Osteoblast (primary cell): ENCODE measurements at regions not wholly inside any gene's neighbourhood (a gene's known extent, or its start where the extent isn't known, plus 50 kb on each side); places are given as distances from the start of the nearest gene placed in this dataset.

Source experiments
- DNase-seq: peaks from one replicate; pipeline ENCODE4 v3.0.0; 2011; ENCODE audit warnings: low spot score, mixed read lengths; ENCODE audit not compliant: insufficient read length; ENCODE audit errors: missing footprints
- H2AFZ ChIP-seq: 2 replicates; pipeline ENCODE4 v1.6.0; 2011; ENCODE audit warnings: mild to moderate bottlenecking, low read length
- H3K27ac ChIP-seq: 2 replicates; pipeline ENCODE4 v1.5.1; 2011; ENCODE audit warnings: mild to moderate bottlenecking, low read depth, low read length, moderate library complexity
- H3K27me3 ChIP-seq: 2 replicates; pipeline ENCODE4 v1.6.0; 2012; ENCODE audit warnings: mild to moderate bottlenecking, control low read depth, inconsistent platforms, low read length, moderate library complexity; ENCODE audit not compliant: insufficient read depth
- H3K36me3 ChIP-seq: 2 replicates; pipeline ENCODE4 v1.5.1; 2011; ENCODE audit warnings: mild to moderate bottlenecking, low read length, control low read depth, moderate library complexity; ENCODE audit not compliant: insufficient read depth
- H3K4me1 ChIP-seq: 2 replicates; pipeline ENCODE4 v1.5.1; 2011; ENCODE audit warnings: mild to moderate bottlenecking, low read length, control low read depth, moderate library complexity; ENCODE audit not compliant: insufficient read depth
- H3K4me2 ChIP-seq: 2 replicates; pipeline ENCODE4 v1.6.0; 2011; ENCODE audit warnings: mild to moderate bottlenecking, low read length; ENCODE audit not compliant: insufficient read depth
- H3K4me3 ChIP-seq: fragments of 200-600 bp; sonication (generic); 3 replicates; pipeline ENCODE4 v1.5.1; 2012; ENCODE audit warnings: mild to moderate bottlenecking, low read length, inconsistent platforms; ENCODE audit not compliant: insufficient read depth
- H3K79me2 ChIP-seq: 2 replicates; pipeline ENCODE4 v1.6.0; 2012; ENCODE audit warnings: mild to moderate bottlenecking, low read length, control low read depth, inconsistent platforms; ENCODE audit not compliant: insufficient read depth
- H3K9me3 ChIP-seq: 2 replicates; pipeline ENCODE4 v1.5.1; 2011; ENCODE audit warnings: low read depth, low read length, control low read depth
- H4K20me1 ChIP-seq: 2 replicates; pipeline ENCODE4 v1.6.0; 2012; ENCODE audit warnings: mild to moderate bottlenecking, low read length, control low read depth; ENCODE audit not compliant: insufficient read depth
- CTCF ChIP-seq: IDR thresholded peaks from 2 replicates; pipeline ENCODE4 v1.5.1; 2011; ENCODE audit warnings: mild to moderate bottlenecking, low read depth, low read length, moderate library complexity; ENCODE audit errors: extremely low read depth

- TF ChIP-seq CTCF = no peak
- Histone ChIP-seq H3K9me3 (no peaks in the 10 kb centered on the region), H3K27ac (no peak overlapping the region), H3K79me2 (no peaks in the 10 kb centered on the region), H3K4me3 (no peak overlapping the region), H3K36me3 (no peaks in the 10 kb centered on the region), H4K20me1 (no peaks in the 10 kb centered on the region), H2AFZ (no peak overlapping the region), H3K4me1 (no peaks in the 10 kb centered on the region), H3K27me3 (no peaks in the 10 kb centered on the region), H3K4me2 (no peak overlapping the region)
- no peak for DNase-seq
These were observed 285.7 kb downstream of the RMST start for GRCh38 chr12:97748298-97748697.

- no peak for TF ChIP-seq CTCF
- Histone ChIP-seq H3K4me1 (no peaks in the 10 kb centered on the region), H3K4me3 (no peak overlapping the region), H3K4me2 (no peak overlapping the region), H3K79me2 (no peaks in the 10 kb centered on the region), H3K9me3 (no peaks in the 10 kb centered on the region), H4K20me1 (no peaks in the 10 kb centered on the region), H2AFZ (no peak overlapping the region), H3K36me3 (no peaks in the 10 kb centered on the region), H3K27me3 (no peaks in the 10 kb centered on the region), H3K27ac (no peak overlapping the region)
- no peak for DNase-seq
These were observed 289.1 kb downstream of the RMST start for GRCh38 chr12:97751704-97752103.

GRCh38 chr12:97752129-97752528 is 289.5 kb downstream of the RMST start:
- H3K79me2 ChIP-seq = no peaks in the 10 kb centered on the region
- H3K27me3 ChIP-seq = no peaks in the 10 kb centered on the region
- no peak for DNase-seq
- no peak overlapping the region for H2AFZ ChIP-seq
- no peaks in the 10 kb centered on the region for H4K20me1 ChIP-seq
- H3K4me3 ChIP-seq = no peak overlapping the region
- no peaks in the 10 kb centered on the region for H3K9me3 ChIP-seq
- no peak overlapping the region for H3K4me2 ChIP-seq
- TF ChIP-seq CTCF = no peak
- H3K36me3 ChIP-seq = no peaks in the 10 kb centered on the region
- no peaks in the 10 kb centered on the region for H3K4me1 ChIP-seq
- H3K27ac ChIP-seq = no peak overlapping the region

- Histone ChIP-seq H3K4me3 (no peak overlapping the region), H3K4me2 (no peak overlapping the region), H3K36me3 (no peaks in the 10 kb centered on the region), H3K27me3 (no peaks in the 10 kb centered on the region), H3K79me2 (no peaks in the 10 kb centered on the region), H3K9me3 (no peaks in the 10 kb centered on the region), H2AFZ (no peak overlapping the region), H3K27ac (no peak overlapping the region), H4K20me1 (no peaks in the 10 kb centered on the region), H3K4me1 (no peaks in the 10 kb centered on the region)
- TF ChIP-seq CTCF = no peak
- no peak for DNase-seq
These were observed 290.7 kb downstream of the RMST start for GRCh38 chr12:97753332-97753731.
